LHCN-M2 (cell line): ENCODE measurements at regions not wholly inside any gene's neighbourhood (a gene's known extent, or its start where the extent isn't known, plus 50 kb on each side); places are given as distances from the start of the nearest gene placed in this dataset.
"Not testable (repeated sequence)": the region's sequence is repeated elsewhere in the genome, so short reads cannot be mapped to it uniquely, and the experiment has no call there.

Experiments
- DNase-seq: peaks from one replicate; pipeline ENCODE4 v3.0.0-alpha.2; 2012; ENCODE audit warnings: low read depth

DNA sequence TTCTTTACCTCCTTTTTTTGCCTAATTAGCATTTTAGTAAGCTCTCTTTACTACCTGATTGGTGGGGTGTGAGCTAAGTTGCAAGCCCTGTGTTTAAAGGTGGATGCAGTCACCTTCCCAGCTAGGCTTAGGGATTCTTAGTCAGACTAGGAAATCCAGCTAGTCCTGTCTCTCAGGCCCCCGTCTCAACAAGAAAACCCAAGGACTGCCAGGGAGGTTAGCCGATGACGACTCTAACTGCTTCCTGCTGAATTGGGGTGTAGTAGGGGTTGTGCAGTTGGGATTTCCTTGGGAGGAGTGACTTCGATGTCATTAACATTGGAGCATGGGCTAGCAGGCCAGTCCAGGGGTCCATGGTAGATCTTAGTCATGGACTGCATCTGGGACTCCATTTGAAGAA, 380.2 kb upstream of the SLC7A11 start:
- DNase-seq, result not testable (repeated sequence)

DNA sequence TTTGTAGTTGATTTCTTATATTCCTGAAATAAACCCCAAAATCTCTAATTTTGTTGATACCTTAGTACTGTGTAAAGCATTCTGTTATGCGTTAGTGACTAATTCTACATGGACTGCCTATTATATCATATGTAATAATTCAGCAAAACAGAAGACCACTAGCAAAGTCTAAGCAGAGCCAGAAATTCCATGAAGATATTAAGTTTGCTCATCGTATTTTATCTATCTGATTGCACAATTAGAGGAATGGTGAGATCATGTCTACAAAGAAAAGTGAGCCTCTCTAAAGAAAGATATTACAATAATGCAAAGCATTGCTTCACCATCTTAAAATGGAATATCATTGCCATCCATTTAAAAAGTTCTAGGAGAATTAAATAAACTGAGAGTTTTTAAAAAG, 374.6 kb upstream of the SLC7A11 start:
- no peak for DNase-seq

DNA sequence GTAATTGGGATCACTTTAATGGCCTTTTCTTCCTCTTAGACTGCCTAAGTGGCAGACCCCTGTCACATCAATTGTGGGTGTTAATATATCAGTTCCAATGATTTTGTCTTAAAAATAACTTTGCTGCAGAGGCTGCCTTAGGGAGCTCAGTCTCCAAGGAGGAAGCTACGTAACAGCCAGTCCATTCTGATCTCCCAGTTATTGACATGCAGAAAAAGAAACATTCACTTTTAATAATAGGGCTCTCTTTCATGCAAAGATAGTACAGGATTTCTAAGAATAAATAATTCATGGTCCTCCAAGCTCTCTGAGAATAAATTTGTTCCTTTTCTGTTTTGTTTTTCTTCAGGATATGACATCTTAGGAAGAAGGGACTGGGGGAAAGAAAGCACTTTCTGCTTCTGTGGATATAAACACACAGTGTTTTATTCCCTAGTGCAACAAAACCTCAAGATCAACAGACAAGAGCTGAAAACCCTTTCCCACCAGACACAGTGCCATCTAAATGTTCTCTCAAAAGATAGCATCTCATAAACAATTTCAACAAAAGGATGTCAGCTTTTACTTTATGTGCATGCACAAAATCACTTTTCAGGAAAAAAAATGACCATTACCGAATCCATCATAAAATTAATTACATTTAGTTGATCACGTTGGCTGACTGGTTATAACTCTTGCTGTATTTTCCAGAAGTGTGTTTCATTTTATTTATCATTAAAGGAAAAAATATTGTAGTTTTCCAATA, 372.4 kb upstream of the SLC7A11 start:
- DNase-seq, result no peak

DNA sequence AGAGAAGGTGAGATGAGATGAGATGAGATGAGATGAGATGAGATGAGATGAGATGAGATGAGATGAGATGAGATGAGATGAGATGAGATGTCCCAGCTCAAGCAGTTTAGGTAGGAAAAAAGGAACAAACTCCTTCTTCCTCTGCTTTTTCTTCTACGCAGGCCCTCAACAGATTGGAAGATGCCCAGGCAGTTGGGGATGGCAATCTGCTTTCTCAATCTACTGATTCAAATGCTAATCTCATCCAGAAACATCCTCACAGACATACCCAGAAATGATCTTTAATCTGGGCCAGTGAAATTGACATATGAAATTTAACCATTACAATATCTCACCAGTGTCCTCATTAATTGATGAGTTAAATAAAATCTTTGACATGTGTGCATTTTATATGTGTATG, 370.3 kb upstream of the SLC7A11 start:
- no peak for DNase-seq

DNA sequence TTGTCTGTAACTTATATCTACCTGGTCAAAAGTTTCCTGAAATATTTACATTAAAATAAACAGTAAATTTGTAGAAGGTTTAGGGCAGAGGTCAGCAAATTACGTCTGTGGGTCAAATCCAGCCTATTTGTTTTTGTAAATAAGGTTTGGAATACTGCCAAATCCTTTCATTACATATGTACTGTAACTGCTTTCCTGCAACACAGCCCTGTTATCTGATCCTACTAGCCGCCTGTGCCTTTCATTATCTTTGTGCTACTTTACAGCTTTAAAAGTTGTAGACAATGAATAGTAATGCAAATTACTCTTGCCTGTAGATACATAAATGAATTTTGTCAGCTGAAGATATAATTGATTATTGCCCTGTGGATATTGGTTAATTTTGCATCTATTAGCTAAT, 369.6 kb upstream of the SLC7A11 start:
- no peak for DNase-seq

DNA sequence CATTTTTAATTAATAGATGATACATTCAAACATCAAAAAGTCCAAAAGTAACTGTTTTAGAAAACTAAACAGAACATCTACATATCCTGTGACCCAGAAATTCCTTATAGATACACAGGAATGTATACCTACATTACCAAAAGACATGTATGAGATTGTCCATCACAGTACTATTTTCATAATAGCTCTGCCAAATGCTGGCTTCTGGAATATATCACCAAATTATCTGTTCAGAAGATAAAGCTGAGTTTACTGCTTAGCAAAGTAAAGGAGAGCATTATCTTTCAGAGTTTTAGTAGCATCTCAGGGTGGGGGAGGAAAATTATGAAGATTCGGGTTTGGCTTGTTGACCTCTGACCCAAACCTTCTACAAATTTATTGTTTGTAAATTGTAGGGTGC, 368.9 kb upstream of the SLC7A11 start:
- no peak for DNase-seq

DNA sequence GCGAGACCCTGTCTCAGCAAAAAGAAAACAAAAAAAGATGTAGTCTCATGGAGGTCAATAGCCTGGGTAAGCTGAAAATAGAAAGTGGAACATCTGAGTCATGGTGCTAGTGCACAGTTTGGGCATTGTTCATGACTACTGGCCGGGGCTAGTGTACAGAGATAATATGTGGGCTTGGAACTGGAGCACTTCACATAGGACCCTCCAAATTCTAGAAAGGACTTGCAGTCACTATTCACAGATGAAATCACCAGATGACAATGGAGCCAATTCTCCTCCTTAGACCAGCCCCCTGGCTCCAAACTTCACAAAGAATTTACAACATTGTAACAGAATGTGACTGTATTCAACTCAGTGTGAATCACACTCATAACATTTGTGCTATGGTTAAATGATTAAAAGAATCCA, 367.8 kb upstream of the SLC7A11 start:
- peak; percentile 80 for DNase-seq

DNA sequence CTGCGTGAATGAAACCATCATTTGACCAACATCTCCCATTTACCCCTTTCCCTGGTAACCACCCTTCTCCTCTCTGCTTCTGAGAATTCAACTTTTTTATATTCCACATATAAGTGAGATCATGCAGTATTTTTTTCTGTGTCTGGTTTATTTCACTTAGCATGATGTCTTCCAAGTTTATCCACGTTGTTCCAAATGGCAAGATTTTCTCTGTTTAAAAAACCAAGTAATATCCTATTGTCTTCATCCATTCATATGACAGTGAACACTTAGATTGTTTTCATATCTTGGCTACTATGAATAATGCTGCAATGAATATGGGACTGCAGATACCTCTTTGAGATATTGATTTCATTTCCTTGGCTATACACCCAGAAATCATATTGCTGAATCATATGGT, 362.4 kb upstream of the SLC7A11 start:
- DNase-seq, result no peak

DNA sequence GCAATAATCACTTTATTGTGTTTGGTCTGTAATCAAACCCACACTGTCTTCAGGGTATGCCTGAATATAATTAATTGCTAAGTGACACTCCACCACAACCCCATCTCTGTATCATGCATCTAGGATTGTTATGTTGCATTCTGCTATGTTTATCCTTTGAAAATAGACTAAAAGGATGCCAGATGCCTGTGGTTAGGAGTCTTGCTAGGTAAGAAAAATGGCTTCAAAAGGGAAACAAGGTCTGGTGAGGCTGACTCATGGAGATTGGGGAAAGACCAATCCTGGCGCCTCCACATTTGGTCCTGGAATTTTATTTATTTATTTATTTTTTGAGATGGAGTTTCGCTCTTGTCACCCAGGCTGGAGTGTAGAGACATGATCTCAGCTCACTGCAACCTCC, 360.5 kb upstream of the SLC7A11 start:
- peak; percentile 5 for DNase-seq

DNA sequence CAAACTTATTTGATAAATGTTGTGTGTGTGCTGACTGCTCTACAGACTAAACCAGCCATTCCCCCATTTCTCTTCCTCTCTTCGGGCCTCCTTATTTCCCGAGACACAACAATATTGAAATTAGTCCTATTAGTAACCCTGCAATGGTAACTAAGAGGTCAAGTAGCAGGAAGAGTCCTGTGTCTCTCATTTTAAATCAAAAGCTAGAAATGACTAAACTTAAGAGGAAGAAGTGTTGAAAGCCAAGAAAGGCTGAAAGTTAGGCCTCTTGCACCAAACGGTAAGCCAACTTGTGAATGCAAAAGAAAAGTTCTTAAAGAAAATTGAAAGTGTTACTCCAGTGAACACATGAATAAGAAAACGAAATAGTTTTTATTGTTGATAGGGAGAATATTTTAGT, 357.8 kb upstream of the SLC7A11 start:
- no peak for DNase-seq

DNA sequence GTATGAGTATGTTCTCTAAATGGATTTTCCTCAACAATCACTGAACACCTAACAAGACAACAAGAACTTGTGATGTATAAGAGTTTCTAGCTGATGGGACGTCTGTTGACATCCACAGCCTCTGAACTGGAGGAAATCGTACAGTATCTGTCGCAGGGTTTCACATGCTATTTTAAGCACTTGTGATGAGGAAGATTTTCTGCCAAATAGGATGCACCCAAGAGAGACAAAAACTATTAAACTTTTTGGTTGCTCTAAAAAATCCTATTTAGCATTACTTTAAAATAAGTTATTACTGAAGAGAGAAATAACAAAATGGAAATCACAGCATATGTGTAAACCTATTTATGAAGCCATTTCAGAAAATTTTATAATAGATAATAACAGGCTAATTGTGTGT, 356.1 kb upstream of the SLC7A11 start:
- no peak for DNase-seq

DNA sequence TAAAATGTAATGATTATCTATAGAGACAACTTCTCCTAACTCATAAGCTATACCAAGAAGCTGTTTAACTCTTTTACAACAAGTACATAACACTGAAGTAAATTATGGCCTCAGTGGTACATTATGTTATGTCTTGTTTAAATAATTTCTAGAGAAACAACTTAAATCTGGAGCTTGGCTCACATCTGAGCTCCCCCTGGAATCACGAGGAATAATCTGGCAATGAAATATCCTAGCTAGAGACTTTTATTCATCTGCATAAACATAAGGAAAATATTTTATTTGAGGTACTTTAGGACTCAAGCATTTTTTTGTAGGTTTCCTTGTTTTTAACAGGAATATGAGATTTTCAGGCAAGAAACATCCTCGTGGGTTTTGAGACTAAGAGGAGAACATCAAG, 354.7 kb upstream of the SLC7A11 start:
- no peak for DNase-seq

DNA sequence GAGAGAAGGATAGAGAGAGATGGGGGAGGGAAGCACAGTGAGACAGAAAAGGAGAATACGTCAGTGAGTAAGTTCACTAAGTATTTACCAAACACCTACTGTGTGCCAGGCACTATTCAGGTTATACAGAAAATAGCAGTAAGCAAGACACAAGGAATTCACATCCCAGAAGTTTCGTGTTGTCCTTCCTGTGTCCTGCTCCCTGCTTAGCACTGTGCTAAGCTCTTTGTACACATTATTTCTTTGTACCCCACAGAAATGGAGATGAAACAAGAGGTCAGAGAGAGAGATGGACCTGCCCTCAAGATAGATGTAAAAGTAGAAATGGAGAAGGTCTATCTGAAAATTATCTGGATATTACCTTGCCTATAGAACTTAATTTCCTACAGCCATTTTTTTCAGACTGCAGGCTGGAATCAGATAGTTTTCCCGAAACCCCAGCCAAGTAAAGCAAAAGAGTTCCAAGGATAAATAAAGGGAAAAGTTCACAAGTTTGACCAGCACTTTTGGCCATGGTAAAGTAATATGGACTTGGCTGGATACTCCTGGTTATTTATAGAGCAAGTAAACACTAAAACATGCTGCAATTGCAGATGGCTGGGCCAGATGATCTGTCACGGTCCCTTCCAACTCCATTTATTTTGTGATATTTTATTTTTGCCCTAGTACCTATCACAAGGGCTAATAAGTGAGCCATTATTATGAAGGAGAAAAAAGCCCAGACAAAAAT, 353.7 kb upstream of the SLC7A11 start:
- DNase-seq, result no peak

DNA sequence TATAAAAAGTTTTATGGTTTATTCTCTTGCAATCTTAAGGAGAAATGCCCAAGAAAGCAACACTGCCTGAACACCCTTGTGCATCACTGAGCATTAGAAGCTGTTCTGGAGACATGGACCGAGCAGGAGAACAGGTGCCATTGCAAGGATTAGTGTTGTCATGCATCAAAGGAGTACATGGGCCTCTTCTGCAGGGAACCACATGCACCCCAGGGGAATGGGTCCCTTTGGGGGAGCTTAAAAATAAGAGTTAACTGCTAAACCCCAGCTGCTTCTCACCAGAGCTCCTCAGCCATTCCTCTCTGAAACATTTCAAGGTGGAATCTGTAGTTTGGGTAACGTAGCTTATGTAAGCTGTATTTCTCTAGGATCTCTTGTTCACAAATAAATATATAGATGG, 353.0 kb upstream of the SLC7A11 start:
- no peak for DNase-seq

DNA sequence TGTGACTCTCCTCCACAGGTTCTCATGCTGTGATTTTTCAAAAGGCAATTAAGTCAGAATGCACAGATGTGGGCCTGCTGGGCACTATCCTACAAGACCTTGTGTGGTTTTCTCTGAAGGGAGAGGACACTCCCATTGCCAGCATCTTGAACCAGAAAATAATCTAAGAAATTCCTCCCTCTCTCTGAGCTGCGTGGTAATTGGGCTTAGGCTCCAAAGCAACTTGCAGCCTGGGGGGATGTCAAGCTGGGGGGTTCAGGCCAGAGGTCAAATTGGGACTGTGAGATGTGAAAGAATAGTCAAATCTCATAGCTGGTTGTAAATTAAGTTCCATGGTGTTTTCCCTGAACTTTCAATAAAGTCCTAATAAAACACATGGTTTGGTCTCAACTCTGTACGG, 350.6 kb upstream of the SLC7A11 start:
- no peak for DNase-seq

DNA sequence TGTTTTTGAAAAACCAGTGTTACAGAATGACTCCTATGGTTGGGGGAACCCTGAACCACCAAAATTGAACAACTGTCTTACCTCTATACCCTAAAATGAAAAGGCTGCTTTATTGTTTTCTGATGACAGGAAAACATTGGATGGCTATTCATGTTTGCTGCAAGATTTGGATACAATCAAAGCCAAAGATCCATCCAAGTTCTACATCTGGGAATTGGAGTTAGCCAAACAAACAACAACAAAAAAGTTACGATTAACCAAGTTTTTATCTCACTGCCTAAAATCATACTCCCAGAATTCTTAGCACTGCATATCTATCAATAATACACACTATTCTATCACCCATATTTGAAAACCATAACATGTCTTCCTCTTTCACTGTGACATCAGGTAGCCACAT, 349.7 kb upstream of the SLC7A11 start:
- no peak for DNase-seq

DNA sequence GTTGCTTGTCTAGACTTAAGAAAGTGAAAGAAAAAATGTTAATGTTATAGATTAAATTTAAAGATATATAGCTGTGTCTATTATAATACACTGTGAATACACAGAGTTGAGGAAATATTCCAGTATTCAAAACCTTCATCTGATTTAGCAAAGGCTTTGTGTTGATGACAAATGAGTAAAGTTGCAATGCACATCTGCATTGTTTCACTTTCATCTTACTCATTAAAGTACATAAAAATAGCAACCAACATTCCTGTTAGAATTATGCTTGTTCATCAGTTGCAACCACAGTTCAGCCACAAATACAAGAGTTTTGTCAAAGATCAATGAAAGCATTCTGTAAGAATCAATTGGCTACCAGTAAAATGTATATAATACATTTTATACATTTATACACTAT, 346.4 kb upstream of the SLC7A11 start:
- no peak for DNase-seq

DNA sequence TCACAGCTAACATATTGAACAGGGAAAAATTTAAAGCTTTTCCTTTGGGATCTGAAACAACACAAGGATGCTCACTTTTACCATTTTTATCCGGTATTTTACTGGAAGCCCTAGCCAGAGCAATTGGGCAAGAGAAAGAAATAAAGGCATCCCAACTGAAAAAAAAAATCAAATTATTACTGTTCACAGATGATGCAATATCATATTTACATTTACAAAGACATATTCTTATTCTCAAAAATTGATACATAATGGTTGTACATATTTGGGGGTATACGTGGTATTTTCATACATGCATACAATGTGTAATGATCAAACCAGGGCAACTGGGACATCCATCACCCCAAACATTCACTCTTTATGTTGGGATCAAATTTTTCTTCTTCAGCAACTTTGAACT, 337.0 kb upstream of the SLC7A11 start:
- DNase-seq, result no peak

DNA sequence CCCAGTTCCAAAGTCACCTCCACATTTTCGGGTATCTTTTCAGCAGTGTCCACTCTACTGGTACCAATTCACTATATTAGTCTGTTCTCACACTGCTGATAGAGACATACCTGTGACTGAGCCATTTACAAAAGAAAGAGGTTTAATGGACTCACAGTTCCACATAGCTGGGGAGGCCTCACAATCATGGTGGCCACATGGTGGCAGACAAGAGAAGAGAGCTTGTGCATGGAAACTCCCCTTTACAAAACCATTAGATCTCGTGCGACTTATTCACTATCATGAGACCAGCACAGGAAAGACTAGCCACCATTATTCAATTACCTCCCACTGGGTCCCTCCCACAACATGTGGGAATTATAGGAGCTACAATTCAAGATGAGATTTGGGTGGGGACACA, 335.7 kb upstream of the SLC7A11 start:
- not testable (repeated sequence) for DNase-seq

DNA sequence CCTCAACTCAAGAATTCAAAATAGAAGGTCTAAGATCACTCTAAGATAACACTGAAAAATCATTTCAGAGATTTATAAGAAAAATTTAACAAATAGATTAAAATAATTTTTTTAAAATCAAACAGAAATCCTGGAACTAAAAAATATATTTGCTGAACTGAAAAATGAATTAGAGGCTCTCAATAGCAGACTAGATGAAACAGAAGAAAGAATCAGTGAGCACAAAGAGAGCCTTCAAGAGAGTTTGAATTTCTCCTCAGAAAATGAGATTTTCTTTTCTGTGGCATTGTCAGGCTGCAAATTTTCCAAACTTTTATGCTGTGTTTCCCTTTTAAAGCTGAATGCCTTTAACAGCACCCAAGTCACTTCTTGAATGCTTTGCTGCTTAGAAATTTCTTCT, 335.0 kb upstream of the SLC7A11 start:
- no peak for DNase-seq

DNA sequence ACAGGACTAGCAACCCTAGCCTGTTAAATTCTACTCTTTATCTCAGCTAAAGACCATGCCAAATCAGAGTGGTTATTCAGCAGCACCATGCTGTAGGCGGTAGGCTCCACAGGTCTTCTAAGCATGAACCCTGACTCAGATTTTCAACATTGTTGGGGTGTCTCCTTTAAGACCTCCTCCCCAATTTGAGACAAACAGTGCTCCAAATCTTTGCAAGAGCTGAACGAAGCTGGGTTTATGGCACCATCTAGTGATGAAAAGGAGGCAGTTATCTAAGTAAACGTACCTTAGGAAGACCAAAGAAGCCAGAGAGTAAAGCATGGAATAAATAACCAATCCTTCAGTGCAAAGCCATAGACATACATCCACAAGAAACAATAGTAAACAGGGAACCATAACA, 334.5 kb upstream of the SLC7A11 start:
- DNase-seq, result peak; percentile 38

DNA sequence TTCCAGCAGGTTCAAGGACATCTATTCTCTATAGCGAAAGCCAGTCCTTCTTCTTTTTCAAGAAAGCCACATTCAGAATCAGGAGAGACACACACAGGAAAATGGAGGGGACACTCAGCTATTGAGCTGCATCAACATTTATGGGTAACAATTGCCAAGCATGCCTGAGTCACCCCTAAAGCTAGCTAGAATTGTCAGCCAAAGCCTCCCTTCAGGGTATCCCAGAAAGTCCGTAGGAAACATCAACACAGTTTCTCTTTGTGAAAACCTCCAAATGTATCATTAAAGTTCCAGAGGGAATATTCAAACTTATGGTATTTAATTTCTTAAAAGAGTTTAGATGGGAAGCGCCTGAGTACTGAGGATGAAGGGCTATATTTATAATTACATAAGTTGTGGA, 331.1 kb upstream of the SLC7A11 start:
- no peak for DNase-seq

DNA sequence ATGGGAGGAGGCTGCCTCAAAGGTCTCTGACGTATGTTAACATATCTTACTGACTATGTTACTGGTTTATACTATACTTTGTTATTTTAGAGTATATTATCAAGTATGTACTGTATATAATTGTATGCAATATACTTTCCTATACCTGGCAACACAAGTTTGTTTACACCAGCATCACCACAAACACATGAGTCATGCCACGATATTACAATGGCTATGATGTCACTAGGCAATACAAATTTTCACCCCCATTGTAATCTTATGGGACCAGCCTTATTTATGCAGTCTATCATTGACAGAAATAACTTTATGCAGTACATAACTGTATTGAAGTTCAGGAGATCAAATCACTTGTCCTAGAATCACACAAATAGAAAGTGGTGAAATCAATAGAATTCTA, 329.9 kb upstream of the SLC7A11 start:
- DNase-seq, result no peak

DNA sequence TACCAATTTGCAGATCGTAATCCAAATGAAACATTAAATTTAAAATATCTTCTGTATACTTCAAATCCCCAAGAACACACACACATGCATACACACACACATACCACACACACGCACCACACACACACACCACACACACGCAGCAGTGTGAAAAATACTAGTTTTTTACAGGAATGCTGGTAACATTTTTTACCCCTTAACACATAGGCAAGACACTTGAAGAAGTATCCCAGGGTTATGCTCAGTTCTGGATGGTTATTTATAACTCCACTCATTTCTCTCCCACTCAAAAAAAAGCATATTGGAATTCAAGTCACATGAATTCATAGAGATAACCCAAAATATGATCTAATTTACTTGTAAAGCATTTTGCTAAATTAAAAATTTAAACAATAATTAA, 325.5 kb upstream of the SLC7A11 start:
- DNase-seq, result no peak
